ENCODE measurements at regions not wholly inside any gene's neighbourhood (a gene's known extent, or its start where the extent isn't known, plus 50 kb on each side); places are given as distances from the start of the nearest gene placed in this dataset.

GRCh38 chr18:55830544-55830943 lies 242.6 kb upstream of the TCF4 start:
- WGBS (ENCODE audit: extremely low coverage, insufficient coverage, low lambda C conversion rate), result no CpG with 5 or more reads among the region's 10 CpGs
- H2AK5ac ChIP-seq (ENCODE audit: low read length), result no peak overlapping the region
- no peak overlapping the region for H3K9ac ChIP-seq (ENCODE audit: low read length)
- no peaks in the 10 kb centered on the region for H3K79me1 ChIP-seq (ENCODE audit: low read length)
- H4K5ac ChIP-seq (ENCODE audit: low read length), result no peak overlapping the region
- no peak overlapping the region for H2BK5ac ChIP-seq (ENCODE audit: low read length)
- H2BK15ac ChIP-seq (replicated peaks; ENCODE audit: low read depth), result no peak overlapping the region
- H3K4me1 ChIP-seq (ENCODE audit: control insufficient read depth, low read depth, low read length), result no peaks in the 10 kb centered on the region
- no peak overlapping the region for H3K56ac ChIP-seq (ENCODE audit: low read length)
- no peaks in the 10 kb centered on the region for H3K27me3 ChIP-seq (ENCODE audit: insufficient read depth, low read length, poor library complexity)
- DNase-seq, result no peak
- no peak overlapping the region for H3K4ac ChIP-seq (ENCODE audit: low read depth, low read length)
- H3K4me2 ChIP-seq (ENCODE audit: low read length), result no peak overlapping the region
- H3K18ac ChIP-seq (ENCODE audit: low read length), result no peak overlapping the region
- no peaks in the 10 kb centered on the region for H3K36me3 ChIP-seq (ENCODE audit: control insufficient read depth, insufficient read depth, low read length)
- H3K27ac ChIP-seq (ENCODE audit: low read depth, low read length), result no peak overlapping the region
- H3K79me2 ChIP-seq (ENCODE audit: control insufficient read depth, insufficient read depth, low read length), result no peaks in the 10 kb centered on the region
- H2BK120ac ChIP-seq (ENCODE audit: low read depth, low read length), result no peak overlapping the region
- H3K4me3 ChIP-seq (ENCODE audit: low read length), result no peak overlapping the region
- H4K8ac ChIP-seq (ENCODE audit: low read depth, low read length), result no peak overlapping the region
- H3K23ac ChIP-seq (ENCODE audit: low read length), result no peak overlapping the region

GRCh38 chr18:55821219-55821618 lies 233.2 kb upstream of the TCF4 start:
- DNase-seq, result no peak
- no peak overlapping the region for H2BK5ac ChIP-seq (ENCODE audit: low read length)

GRCh38 chr18:55819448-55819847 lies 231.5 kb upstream of the TCF4 start:
- Histone ChIP-seq H2BK15ac (replicated peaks; ENCODE audit: low read depth) (no peak overlapping the region), H3K36me3 (ENCODE audit: control insufficient read depth, insufficient read depth, low read length) (no peaks in the 10 kb centered on the region), H3K18ac (ENCODE audit: low read length) (no peak overlapping the region), H3K27ac (ENCODE audit: low read depth, low read length) (no peak overlapping the region), H3K56ac (ENCODE audit: low read length) (no peak overlapping the region), H2BK120ac (ENCODE audit: low read depth, low read length) (no peak overlapping the region), H3K4me1 (ENCODE audit: control insufficient read depth, low read depth, low read length) (no peaks in the 10 kb centered on the region), H4K8ac (ENCODE audit: low read depth, low read length) (no peak overlapping the region), H3K4me3 (ENCODE audit: low read length) (no peak overlapping the region), H3K4ac (ENCODE audit: low read depth, low read length) (no peak overlapping the region), H3K79me2 (ENCODE audit: control insufficient read depth, insufficient read depth, low read length) (no peaks in the 10 kb centered on the region), H2AK5ac (ENCODE audit: low read length) (no peak overlapping the region), H3K9ac (ENCODE audit: low read length) (no peak overlapping the region), H3K23ac (ENCODE audit: low read length) (no peak overlapping the region), H4K5ac (ENCODE audit: low read length) (no peak overlapping the region), H3K4me2 (ENCODE audit: low read length) (no peak overlapping the region), H3K79me1 (ENCODE audit: low read length) (no peaks in the 10 kb centered on the region), H3K27me3 (ENCODE audit: insufficient read depth, low read length, poor library complexity) (no peaks in the 10 kb centered on the region), H2BK5ac (ENCODE audit: low read length) (no peak overlapping the region)
- no CpG with 5 or more reads among the region's 3 CpGs for WGBS (ENCODE audit: extremely low coverage, insufficient coverage, low lambda C conversion rate)
- DNase-seq, result no peak

More at GRCh38 chr18:55821219-55821618, 233.2 kb upstream of the TCF4 start:
- no peak overlapping the region for H2AK5ac ChIP-seq (ENCODE audit: low read length)
- H3K4me2 ChIP-seq (ENCODE audit: low read length), result no peak overlapping the region
- no peak overlapping the region for H3K4me3 ChIP-seq (ENCODE audit: low read length)
- no peak overlapping the region for H4K5ac ChIP-seq (ENCODE audit: low read length)
- H3K56ac ChIP-seq (ENCODE audit: low read length), result no peak overlapping the region
- no peaks in the 10 kb centered on the region for H3K36me3 ChIP-seq (ENCODE audit: control insufficient read depth, insufficient read depth, low read length)
- H3K27ac ChIP-seq (ENCODE audit: low read depth, low read length), result no peak overlapping the region
- H2BK15ac ChIP-seq (replicated peaks; ENCODE audit: low read depth), result no peak overlapping the region
- no peak overlapping the region for H3K4ac ChIP-seq (ENCODE audit: low read depth, low read length)
- no peak overlapping the region for H3K23ac ChIP-seq (ENCODE audit: low read length)
- H2BK120ac ChIP-seq (ENCODE audit: low read depth, low read length), result no peak overlapping the region
- no peak overlapping the region for H4K8ac ChIP-seq (ENCODE audit: low read depth, low read length)
- H3K79me1 ChIP-seq (ENCODE audit: low read length), result no peaks in the 10 kb centered on the region
- H3K18ac ChIP-seq (ENCODE audit: low read length), result no peak overlapping the region
- H3K9ac ChIP-seq (ENCODE audit: low read length), result no peak overlapping the region
- H3K4me1 ChIP-seq (ENCODE audit: control insufficient read depth, low read depth, low read length), result no peaks in the 10 kb centered on the region
- no peaks in the 10 kb centered on the region for H3K79me2 ChIP-seq (ENCODE audit: control insufficient read depth, insufficient read depth, low read length)
- H3K27me3 ChIP-seq (ENCODE audit: insufficient read depth, low read length, poor library complexity), result no peaks in the 10 kb centered on the region
- no CpG with 5 or more reads among the region's 2 CpGs for WGBS (ENCODE audit: extremely low coverage, insufficient coverage, low lambda C conversion rate)

- H3K18ac ChIP-seq (ENCODE audit: low read length), result no peak overlapping the region
- no peak overlapping the region for H3K4me3 ChIP-seq (ENCODE audit: low read length)
- no peak overlapping the region for H4K8ac ChIP-seq (ENCODE audit: low read depth, low read length)
- no peaks in the 10 kb centered on the region for H3K27me3 ChIP-seq (ENCODE audit: insufficient read depth, low read length, poor library complexity)
- H2BK120ac ChIP-seq (ENCODE audit: low read depth, low read length), result no peak overlapping the region
- H3K79me1 ChIP-seq (ENCODE audit: low read length), result no peaks in the 10 kb centered on the region
- DNase-seq, result no peak
- H3K56ac ChIP-seq (ENCODE audit: low read length), result no peak overlapping the region
- no peaks in the 10 kb centered on the region for H3K36me3 ChIP-seq (ENCODE audit: control insufficient read depth, insufficient read depth, low read length)
- no peak overlapping the region for H3K27ac ChIP-seq (ENCODE audit: low read depth, low read length)
- no peak overlapping the region for H3K9ac ChIP-seq (ENCODE audit: low read length)
- no peak overlapping the region for H3K23ac ChIP-seq (ENCODE audit: low read length)
- H3K4me1 ChIP-seq (ENCODE audit: control insufficient read depth, low read depth, low read length), result no peaks in the 10 kb centered on the region
- H3K4me2 ChIP-seq (ENCODE audit: low read length), result no peak overlapping the region
- H4K5ac ChIP-seq (ENCODE audit: low read length), result no peak overlapping the region
- H3K4ac ChIP-seq (ENCODE audit: low read depth, low read length), result no peak overlapping the region
- H2BK15ac ChIP-seq (replicated peaks; ENCODE audit: low read depth), result no peak overlapping the region
- no peak overlapping the region for H2BK5ac ChIP-seq (ENCODE audit: low read length)
- H3K79me2 ChIP-seq (ENCODE audit: control insufficient read depth, insufficient read depth, low read length), result no peaks in the 10 kb centered on the region
- no peak overlapping the region for H2AK5ac ChIP-seq (ENCODE audit: low read length)
- no CpG with 5 or more reads among the region's 1 CpG for WGBS (ENCODE audit: extremely low coverage, insufficient coverage, low lambda C conversion rate)
These were observed 230.3 kb upstream of the TCF4 start for GRCh38 chr18:55818284-55818683.

GRCh38 chr18:55811925-55812324 lies 223.9 kb upstream of the TCF4 start:
- H3K27ac ChIP-seq (ENCODE audit: low read depth, low read length), result no peak overlapping the region
- no peak overlapping the region for H4K8ac ChIP-seq (ENCODE audit: low read depth, low read length)
- H3K36me3 ChIP-seq (ENCODE audit: control insufficient read depth, insufficient read depth, low read length), result no peaks in the 10 kb centered on the region
- no peak overlapping the region for H2BK5ac ChIP-seq (ENCODE audit: low read length)
- no peak overlapping the region for H3K4me2 ChIP-seq (ENCODE audit: low read length)
- H2AK5ac ChIP-seq (ENCODE audit: low read length), result no peak overlapping the region
- H3K27me3 ChIP-seq (ENCODE audit: insufficient read depth, low read length, poor library complexity), result no peaks in the 10 kb centered on the region
- no peak overlapping the region for H2BK120ac ChIP-seq (ENCODE audit: low read depth, low read length)
- no peak for DNase-seq
- no peak overlapping the region for H3K4ac ChIP-seq (ENCODE audit: low read depth, low read length)
- no peak overlapping the region for H3K23ac ChIP-seq (ENCODE audit: low read length)
- H3K79me1 ChIP-seq (ENCODE audit: low read length), result no peaks in the 10 kb centered on the region
- no peak overlapping the region for H3K9ac ChIP-seq (ENCODE audit: low read length)
- no peak overlapping the region for H3K4me3 ChIP-seq (ENCODE audit: low read length)
- no peak overlapping the region for H3K18ac ChIP-seq (ENCODE audit: low read length)
- H3K79me2 ChIP-seq (ENCODE audit: control insufficient read depth, insufficient read depth, low read length), result no peaks in the 10 kb centered on the region
- no peak overlapping the region for H2BK15ac ChIP-seq (replicated peaks; ENCODE audit: low read depth)
- no peak overlapping the region for H4K5ac ChIP-seq (ENCODE audit: low read length)
- H3K56ac ChIP-seq (ENCODE audit: low read length), result no peak overlapping the region
- no CpG with 5 or more reads among the region's 3 CpGs for WGBS (ENCODE audit: extremely low coverage, insufficient coverage, low lambda C conversion rate)
- H3K4me1 ChIP-seq (ENCODE audit: control insufficient read depth, low read depth, low read length), result no peaks in the 10 kb centered on the region

- H3K79me1 ChIP-seq (ENCODE audit: low read length), result no peaks in the 10 kb centered on the region
- WGBS (ENCODE audit: extremely low coverage, insufficient coverage, low lambda C conversion rate), result no CpG with 5 or more reads among the region's 3 CpGs
These were observed 217.7 kb upstream of the TCF4 start for GRCh38 chr18:55805666-55806065.

More at GRCh38 chr18:55805666-55806065, 217.7 kb upstream of the TCF4 start:
- Histone ChIP-seq H3K27me3 (ENCODE audit: insufficient read depth, low read length, poor library complexity) (no peaks in the 10 kb centered on the region), H3K9ac (ENCODE audit: low read length) (no peak overlapping the region), H3K27ac (ENCODE audit: low read depth, low read length) (no peak overlapping the region), H3K4me3 (ENCODE audit: low read length) (no peak overlapping the region), H4K8ac (ENCODE audit: low read depth, low read length) (no peak overlapping the region), H3K79me2 (ENCODE audit: control insufficient read depth, insufficient read depth, low read length) (no peaks in the 10 kb centered on the region), H3K36me3 (ENCODE audit: control insufficient read depth, insufficient read depth, low read length) (no peaks in the 10 kb centered on the region), H2BK120ac (ENCODE audit: low read depth, low read length) (no peak overlapping the region), H2BK5ac (ENCODE audit: low read length) (no peak overlapping the region), H3K18ac (ENCODE audit: low read length) (no peak overlapping the region), H3K4me2 (ENCODE audit: low read length) (no peak overlapping the region), H2AK5ac (ENCODE audit: low read length) (no peak overlapping the region), H3K23ac (ENCODE audit: low read length) (no peak overlapping the region), H3K56ac (ENCODE audit: low read length) (no peak overlapping the region), H2BK15ac (replicated peaks; ENCODE audit: low read depth) (no peak overlapping the region), H3K4ac (ENCODE audit: low read depth, low read length) (no peak overlapping the region), H3K4me1 (ENCODE audit: control insufficient read depth, low read depth, low read length) (no peaks in the 10 kb centered on the region), H4K5ac (ENCODE audit: low read length) (no peak overlapping the region)
- no peak for DNase-seq
